ENCODE measurements at regions not wholly inside any gene's neighbourhood (a gene's known extent, or its start where the extent isn't known, plus 50 kb on each side); places are given as distances from the start of the nearest gene placed in this dataset.

DNA sequence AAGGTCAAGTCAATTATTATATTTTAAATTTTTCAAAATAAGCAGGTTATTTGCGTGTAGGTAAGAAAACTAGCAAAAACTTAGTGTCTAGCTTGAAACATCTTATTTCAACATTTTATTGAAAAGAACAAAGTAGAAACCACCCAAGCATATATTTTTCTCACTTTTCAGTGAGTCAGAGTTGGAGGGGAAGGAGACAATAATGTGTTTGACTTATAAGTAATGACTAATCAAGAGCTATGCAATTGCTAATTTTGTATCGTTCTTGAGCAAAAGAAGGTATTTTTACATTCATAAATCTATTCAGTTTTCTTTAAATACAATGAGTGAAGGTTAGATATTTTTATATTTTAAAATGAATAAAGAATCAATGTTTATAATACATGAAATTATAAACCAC lies 54.4 kb upstream of the P2RY1 start:
- DNase-seq = no peak

- no peak for DNase-seq
Observed at GRCh38 chr3:152785051-152785450, 49.9 kb upstream of the P2RY1 start.
